Kasumi-1 (cell line): ENCODE measurements at regions not wholly inside any gene's neighbourhood (a gene's known extent, or its start where the extent isn't known, plus 50 kb on each side); places are given as distances from the start of the nearest gene placed in this dataset.

Experiments used
- DNase-seq, 2 experiments: peaks; one replicate each; lab custom pipeline; 2025; lab: John Stamatoyannopoulos, UW

DNA sequence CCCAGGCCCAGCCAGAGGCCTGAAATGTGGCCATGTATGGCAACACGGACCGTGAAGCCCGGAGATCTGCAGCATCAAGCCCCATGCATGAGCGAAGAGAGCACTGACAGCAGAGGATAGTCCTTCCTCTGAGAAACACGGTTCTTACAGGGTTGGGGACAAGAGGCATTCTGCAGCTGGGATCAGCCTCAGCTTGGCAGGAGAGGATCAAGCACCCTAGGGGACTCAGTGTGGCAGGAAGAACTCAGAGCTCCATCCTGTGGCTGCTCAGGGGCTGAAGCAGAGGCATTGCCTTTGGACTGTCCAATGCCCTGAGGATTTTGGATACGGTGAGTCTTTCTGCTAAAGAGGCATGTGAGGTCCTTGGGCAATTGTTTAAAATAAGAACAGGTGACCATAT lies 368.7 kb downstream of the ZNF516 start:
- no peak for DNase-seq

- DNase-seq = no peak
Measured at GRCh38 chr18:76121011-76121410, 374.0 kb downstream of the ZNF516 start.

- DNase-seq = no peak
Measured at GRCh38 chr18:76115580-76115979, 379.5 kb downstream of the ZNF516 start.

DNA sequence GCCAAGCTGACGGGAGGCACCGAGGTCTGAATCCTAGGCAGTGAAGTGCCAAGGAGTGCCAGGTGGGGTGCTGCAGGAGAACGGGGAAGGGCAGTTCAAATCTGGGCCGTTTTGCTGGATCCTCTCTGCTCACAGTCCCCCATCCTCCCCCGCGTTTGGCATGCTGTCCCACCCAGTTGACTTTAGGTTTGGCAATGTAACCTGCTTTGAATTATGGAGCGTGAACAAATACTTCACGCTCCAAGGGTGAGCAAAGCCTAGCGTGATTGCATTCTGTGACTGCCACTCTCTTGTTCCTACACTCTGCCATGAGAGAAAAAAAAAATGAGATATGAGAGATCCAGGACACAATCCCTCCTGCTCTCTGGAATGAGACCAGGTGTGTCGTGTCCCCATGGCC lies 381.9 kb downstream of the ZNF516 start:
- DNase-seq = no peak

- DNase-seq = no peak
Measured at GRCh38 chr18:76102626-76103025, 392.4 kb downstream of the ZNF516 start.

- DNase-seq = no peak
Measured at GRCh38 chr18:76102156-76102555, 392.9 kb downstream of the ZNF516 start.

GRCh38 chr18:76099931-76100457 lies 395.0 kb downstream of the ZNF516 start:
- no peak for DNase-seq

GRCh38 chr18:76098674-76099411 lies 396.2 kb downstream of the ZNF516 start:
- peak in 1 of 2 experiments; percentile 7 for DNase-seq

DNA sequence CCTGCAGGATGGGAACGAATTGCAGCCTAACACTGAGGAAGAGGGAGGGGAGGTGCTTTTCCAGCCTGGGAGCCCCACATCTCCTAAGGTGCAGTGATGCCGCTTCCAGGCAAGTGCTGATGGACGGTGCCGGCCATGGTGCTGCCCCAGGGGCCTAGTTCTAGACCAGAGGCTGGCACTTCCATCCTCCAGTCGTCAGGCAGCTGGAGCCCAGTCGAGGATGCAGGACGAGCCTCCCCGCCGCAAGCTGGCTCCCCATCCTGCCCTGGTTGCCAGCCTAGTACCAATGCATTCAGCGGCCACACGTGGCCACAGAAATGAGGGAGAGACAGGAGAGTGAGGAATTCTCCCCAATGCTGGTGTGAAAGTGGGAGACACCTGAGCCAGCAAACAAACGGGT lies 413.5 kb downstream of the ZNF516 start:
- no peak for DNase-seq

DNA sequence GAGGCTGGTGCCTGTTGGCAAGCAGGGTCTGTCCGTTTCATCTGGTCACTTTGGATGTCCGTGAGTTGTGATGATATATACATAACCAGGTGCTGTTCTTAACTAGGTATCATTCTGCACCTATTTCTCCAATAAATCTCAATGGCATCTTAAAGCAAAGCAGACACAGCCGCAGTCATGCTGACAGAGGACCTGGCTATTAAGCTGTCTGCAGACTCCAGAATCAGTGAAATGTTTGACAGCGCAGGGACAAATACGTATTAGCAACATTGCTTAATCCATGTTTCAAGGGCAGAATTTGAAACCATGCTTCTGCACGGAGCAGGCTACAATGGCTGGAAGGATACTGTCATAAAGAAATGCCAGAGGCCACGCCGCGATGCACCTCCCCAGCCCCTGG lies 414.6 kb downstream of the ZNF516 start:
- DNase-seq = no peak

DNA sequence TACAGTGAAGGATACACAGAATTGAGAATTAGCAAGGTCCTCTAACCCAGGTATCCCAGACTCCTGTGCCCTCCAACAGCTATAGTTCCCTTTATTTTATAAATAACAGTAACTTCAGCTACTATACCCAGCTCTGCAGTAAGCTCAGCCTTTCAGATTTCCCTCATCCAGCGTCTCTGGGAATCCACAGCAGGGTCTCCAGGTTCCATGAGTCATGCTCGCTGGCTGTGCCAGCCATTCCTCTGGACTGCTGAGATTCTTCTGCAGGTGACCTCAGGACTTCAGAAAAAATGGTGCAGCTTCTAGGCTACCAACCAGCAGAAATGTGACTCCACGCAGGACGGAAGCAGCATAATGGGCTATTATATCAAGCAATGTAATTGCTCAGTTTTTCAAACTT lies 419.3 kb downstream of the ZNF516 start:
- DNase-seq = no peak

- DNase-seq = no peak
Measured at GRCh38 chr18:76064998-76065397, 430.0 kb downstream of the ZNF516 start.

- no peak for DNase-seq
Measured at GRCh38 chr18:76058146-76058545, 436.9 kb downstream of the ZNF516 start.

DNA sequence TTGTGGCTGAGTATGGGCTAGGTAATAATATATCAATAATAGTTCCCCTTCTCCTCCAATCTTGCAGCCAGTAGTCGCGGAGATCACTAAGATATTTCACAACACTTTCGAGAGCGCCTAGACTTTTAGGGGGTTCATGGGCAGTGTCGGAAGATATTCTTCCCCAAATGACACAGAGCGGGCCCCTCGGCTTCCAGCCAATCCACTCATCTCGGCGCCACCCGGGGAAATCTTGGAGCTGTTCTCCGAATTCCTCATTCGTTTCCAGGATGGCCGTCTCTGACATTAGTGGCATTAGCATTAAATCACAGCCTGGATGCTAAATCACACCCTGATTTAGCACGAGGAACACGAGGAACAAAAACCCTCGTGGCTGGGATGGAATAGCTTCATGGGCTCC lies 437.7 kb downstream of the ZNF516 start:
- DNase-seq = no peak

- DNase-seq = no peak
Measured at GRCh38 chr18:76056471-76057110, 438.5 kb downstream of the ZNF516 start.

- no peak for DNase-seq
Measured at GRCh38 chr18:76055578-76055977, 439.5 kb downstream of the ZNF516 start.

- DNase-seq = no peak
Measured at GRCh38 chr18:76055025-76055424, 440.0 kb downstream of the ZNF516 start.

GRCh38 chr18:76054156-76054555 lies 440.9 kb downstream of the ZNF516 start:
- DNase-seq = no peak

DNA sequence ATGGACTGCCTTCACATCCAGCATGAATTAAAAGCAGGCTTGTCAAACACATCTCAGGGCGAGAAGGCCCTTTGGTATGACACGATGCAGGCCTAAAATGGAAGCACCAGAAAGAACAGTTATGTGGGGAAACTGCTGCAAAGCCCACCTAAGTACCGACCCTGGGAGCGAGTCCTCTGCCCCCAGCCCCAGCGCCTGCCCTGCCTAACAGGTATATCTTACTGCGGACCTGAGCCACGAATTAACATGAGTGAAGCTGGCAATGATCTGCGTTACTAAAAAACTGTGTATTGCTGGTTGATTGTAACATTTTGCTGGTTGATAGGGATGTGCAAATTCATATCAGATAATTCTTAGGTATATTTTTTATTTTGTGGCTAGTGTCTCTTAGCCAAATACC lies 441.5 kb downstream of the ZNF516 start:
- no peak for DNase-seq

GRCh38 chr18:76052227-76052595 lies 442.8 kb downstream of the ZNF516 start:
- DNase-seq = no peak

- DNase-seq = no peak
Measured at GRCh38 chr18:76051396-76052226, 443.4 kb downstream of the ZNF516 start.

- DNase-seq = no peak
Measured at GRCh38 chr18:76046221-76046620, 448.8 kb downstream of the ZNF516 start.

DNA sequence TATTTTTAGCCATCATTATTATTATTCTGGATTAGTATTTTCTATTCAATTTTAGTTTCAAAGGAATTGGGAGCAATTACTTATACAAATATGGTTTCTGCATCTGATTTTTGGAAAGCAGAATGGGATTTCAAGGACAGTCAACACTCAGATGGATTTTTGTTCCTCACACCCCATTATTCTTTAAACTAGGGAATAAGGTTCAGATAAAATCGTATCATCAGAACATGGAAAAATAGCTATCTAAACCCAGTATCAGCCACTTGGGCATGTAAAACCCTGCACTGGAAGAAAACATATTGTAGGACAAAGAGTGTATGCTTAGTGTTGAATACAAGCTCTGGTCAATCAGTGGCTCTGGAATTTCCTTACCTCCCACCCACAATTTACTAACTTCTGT lies 452.5 kb downstream of the ZNF516 start:
- DNase-seq = no peak
